ENCODE measurements at regions not wholly inside any gene's neighbourhood (a gene's known extent, or its start where the extent isn't known, plus 50 kb on each side); places are given as distances from the start of the nearest gene placed in this dataset.

- H3K4me3 Mint-ChIP-seq, result no peak overlapping the region
These were observed 430.3 kb upstream of the GOT2 start for GRCh38 chr16:59164461-59164860.

DNA sequence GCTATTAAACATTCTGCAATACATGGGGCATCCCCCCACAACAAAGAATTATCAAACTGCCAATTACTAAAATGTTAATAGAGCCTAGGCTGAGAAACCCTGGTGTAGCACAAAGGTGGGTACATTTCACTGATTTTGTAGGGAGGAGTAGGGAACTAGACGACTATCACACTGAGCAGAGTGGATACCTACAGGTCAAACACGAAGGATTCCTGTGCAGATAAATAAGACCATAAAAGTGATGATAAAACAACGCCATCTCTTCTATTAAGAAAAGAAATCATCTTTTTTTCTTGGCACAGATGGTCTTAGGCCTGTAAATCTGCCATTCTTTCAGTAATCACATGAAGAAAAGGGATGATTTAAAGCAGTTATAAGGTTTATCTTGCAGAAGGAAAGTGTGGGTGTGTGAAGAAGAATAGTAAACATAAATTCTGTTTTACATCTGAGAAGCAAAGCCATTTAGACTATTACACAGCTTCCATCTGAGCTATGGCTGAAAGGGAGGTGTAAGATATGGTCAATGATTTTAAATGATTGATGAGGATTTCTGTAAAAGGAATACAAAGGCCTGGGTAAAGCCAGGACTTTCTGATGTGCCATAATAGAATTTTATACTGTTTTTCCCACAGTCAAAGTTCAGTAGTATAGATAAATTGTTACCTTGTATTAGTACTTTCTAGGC lies 429.4 kb upstream of the GOT2 start:
- no peaks in the 10 kb centered on the region for H3K27me3 Mint-ChIP-seq (ENCODE audit: insufficient read depth)
- no peaks in the 10 kb centered on the region for H3K4me1 Mint-ChIP-seq (ENCODE audit: low read depth)
- DNase-seq (ENCODE audit: low spot score), result no peak
- no peaks in the 10 kb centered on the region for H3K9me3 Mint-ChIP-seq
- intact Hi-C loops (cut with micrococcal nuclease), result no loop called here
- H3K4me3 Mint-ChIP-seq, result no peak overlapping the region
- no peak overlapping the region for H3K27ac Mint-ChIP-seq
- H3K36me3 Mint-ChIP-seq (ENCODE audit: low read depth), result no peaks in the 10 kb centered on the region

More at GRCh38 chr16:59164461-59164860, 430.3 kb upstream of the GOT2 start:
- Mint-ChIP-seq H3K9me3 (no peaks in the 10 kb centered on the region), H3K36me3 (ENCODE audit: low read depth) (no peaks in the 10 kb centered on the region), H3K27ac (no peak overlapping the region), H3K4me1 (ENCODE audit: low read depth) (no peaks in the 10 kb centered on the region), H3K27me3 (ENCODE audit: insufficient read depth) (no peaks in the 10 kb centered on the region)
- intact Hi-C loops (cut with micrococcal nuclease), result no loop called here
- DNase-seq (ENCODE audit: low spot score), result no peak

DNA sequence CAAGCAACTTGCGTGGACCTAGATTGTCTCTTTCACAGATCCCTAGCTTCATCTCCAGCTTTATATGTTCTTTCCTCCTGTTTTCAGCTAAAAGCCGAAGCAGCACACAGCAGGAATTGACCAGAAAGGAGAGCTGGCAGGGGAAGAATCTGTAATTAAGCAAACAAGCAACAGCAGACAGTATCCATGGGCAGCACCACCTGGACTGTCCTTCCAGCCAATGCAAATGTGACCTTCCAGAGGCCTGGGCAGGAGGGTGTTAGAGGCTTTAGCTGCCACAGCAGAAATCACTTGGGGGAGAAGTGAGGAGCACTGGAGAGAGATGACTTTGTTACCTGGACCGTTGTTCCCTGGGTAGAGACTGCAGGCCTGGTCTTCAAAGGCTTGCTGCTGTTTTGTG lies 427.6 kb upstream of the GOT2 start:
- H3K27ac Mint-ChIP-seq, result no peak overlapping the region

GRCh38 chr16:59154295-59154694 lies 420.2 kb upstream of the GOT2 start:
- no peak for DNase-seq (ENCODE audit: low spot score)
- H3K9me3 Mint-ChIP-seq, result no peaks in the 10 kb centered on the region
- H3K27ac Mint-ChIP-seq, result no peak overlapping the region
- H3K27me3 Mint-ChIP-seq (ENCODE audit: insufficient read depth), result no peaks in the 10 kb centered on the region
- H3K4me3 Mint-ChIP-seq, result no peak overlapping the region
- no peaks in the 10 kb centered on the region for H3K4me1 Mint-ChIP-seq (ENCODE audit: low read depth)
- intact Hi-C loops (cut with micrococcal nuclease), result no loop called here
- H3K36me3 Mint-ChIP-seq (ENCODE audit: low read depth), result no peaks in the 10 kb centered on the region

More for the DNA sequence above, 427.6 kb upstream of the GOT2 start:
- no peaks in the 10 kb centered on the region for H3K9me3 Mint-ChIP-seq
- DNase-seq (ENCODE audit: low spot score), result no peak
- no peaks in the 10 kb centered on the region for H3K4me1 Mint-ChIP-seq (ENCODE audit: low read depth)
- intact Hi-C loops (cut with micrococcal nuclease), result no loop called here
- H3K4me3 Mint-ChIP-seq, result no peak overlapping the region
- no peaks in the 10 kb centered on the region for H3K27me3 Mint-ChIP-seq (ENCODE audit: insufficient read depth)
- no peaks in the 10 kb centered on the region for H3K36me3 Mint-ChIP-seq (ENCODE audit: low read depth)

DNA sequence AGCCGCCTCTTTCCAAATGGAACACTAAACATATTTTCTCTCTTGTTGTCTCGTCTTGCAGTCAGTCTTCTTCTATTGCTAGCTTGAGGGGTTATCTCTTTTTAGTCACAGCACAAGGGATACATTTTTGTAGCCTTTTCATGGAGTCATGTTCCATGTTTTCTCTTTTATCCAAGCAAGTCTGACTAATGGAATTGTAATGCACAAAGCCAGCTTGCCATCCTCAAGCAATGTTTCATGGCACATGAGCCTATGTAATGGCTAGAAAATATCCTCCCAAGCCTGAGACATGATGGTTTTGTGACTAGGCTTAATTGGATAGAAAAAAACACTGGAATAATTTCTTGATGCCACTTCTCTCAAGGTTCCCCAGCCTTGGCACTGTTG lies 414.6 kb upstream of the GOT2 start:
- no peak overlapping the region for H3K27ac Mint-ChIP-seq
- no peak for DNase-seq (ENCODE audit: low spot score)

GRCh38 chr16:59148056-59148768 lies 414.1 kb upstream of the GOT2 start:
- Mint-ChIP-seq H3K4me3 (no peak overlapping the region), H3K36me3 (ENCODE audit: low read depth) (no peaks in the 10 kb centered on the region), H3K4me1 (ENCODE audit: low read depth) (no peaks in the 10 kb centered on the region), H3K27ac (no peak overlapping the region), H3K9me3 (no peaks in the 10 kb centered on the region), H3K27me3 (ENCODE audit: insufficient read depth) (no peaks in the 10 kb centered on the region)
- no peak for DNase-seq (ENCODE audit: low spot score)
- intact Hi-C loops (cut with micrococcal nuclease), result no loop called here

More for the DNA sequence above, 414.6 kb upstream of the GOT2 start:
- H3K36me3 Mint-ChIP-seq (ENCODE audit: low read depth), result no peaks in the 10 kb centered on the region
- no peaks in the 10 kb centered on the region for H3K4me1 Mint-ChIP-seq (ENCODE audit: low read depth)
- no peaks in the 10 kb centered on the region for H3K27me3 Mint-ChIP-seq (ENCODE audit: insufficient read depth)
- H3K9me3 Mint-ChIP-seq, result no peaks in the 10 kb centered on the region
- intact Hi-C loops (cut with micrococcal nuclease), result no loop called here
- no peak overlapping the region for H3K4me3 Mint-ChIP-seq

- intact Hi-C loops (cut with micrococcal nuclease), result no loop called here
- Mint-ChIP-seq H3K27me3 (ENCODE audit: insufficient read depth) (no peaks in the 10 kb centered on the region), H3K4me3 (no peak overlapping the region), H3K36me3 (ENCODE audit: low read depth) (no peaks in the 10 kb centered on the region), H3K4me1 (ENCODE audit: low read depth) (no peaks in the 10 kb centered on the region), H3K27ac (no peak overlapping the region), H3K9me3 (no peaks in the 10 kb centered on the region)
- no peak for DNase-seq (ENCODE audit: low spot score)
These were observed 412.0 kb upstream of the GOT2 start for GRCh38 chr16:59146140-59146539.

- H3K27me3 Mint-ChIP-seq (ENCODE audit: insufficient read depth), result no peaks in the 10 kb centered on the region
- intact Hi-C loops (cut with micrococcal nuclease), result no loop called here
- DNase-seq (ENCODE audit: low spot score), result no peak
- no peaks in the 10 kb centered on the region for H3K36me3 Mint-ChIP-seq (ENCODE audit: low read depth)
- no peak overlapping the region for H3K27ac Mint-ChIP-seq
- no peaks in the 10 kb centered on the region for H3K9me3 Mint-ChIP-seq
- H3K4me1 Mint-ChIP-seq (ENCODE audit: low read depth), result no peaks in the 10 kb centered on the region
- H3K4me3 Mint-ChIP-seq, result no peak overlapping the region
These were observed 410.7 kb upstream of the GOT2 start for GRCh38 chr16:59144841-59145240.

DNA sequence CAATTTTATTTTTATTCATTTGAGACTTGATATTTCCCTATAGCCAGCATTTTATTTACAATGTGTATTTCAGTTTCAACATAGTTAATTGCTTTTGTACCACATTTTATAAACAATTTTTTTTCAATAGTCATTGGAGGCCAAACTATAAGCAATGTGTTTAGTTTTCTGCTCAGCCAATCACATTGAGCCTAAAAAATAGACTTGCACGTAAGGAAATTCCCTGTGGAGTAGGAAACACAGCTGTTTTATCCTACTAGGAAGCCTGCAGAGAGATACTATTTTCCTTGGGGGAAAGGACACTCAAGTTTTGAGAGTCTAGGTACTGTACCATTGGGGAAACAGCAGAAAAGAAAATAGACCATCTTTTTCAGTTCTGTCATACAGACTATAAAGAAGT lies 410.2 kb upstream of the GOT2 start:
- H3K27ac Mint-ChIP-seq, result no peak overlapping the region
- H3K36me3 Mint-ChIP-seq (ENCODE audit: low read depth), result no peaks in the 10 kb centered on the region
- H3K4me3 Mint-ChIP-seq, result no peak overlapping the region
- no peaks in the 10 kb centered on the region for H3K4me1 Mint-ChIP-seq (ENCODE audit: low read depth)
- intact Hi-C loops (cut with micrococcal nuclease), result no loop called here
- no peaks in the 10 kb centered on the region for H3K27me3 Mint-ChIP-seq (ENCODE audit: insufficient read depth)
- no peaks in the 10 kb centered on the region for H3K9me3 Mint-ChIP-seq
- no peak for DNase-seq (ENCODE audit: low spot score)

- intact Hi-C loops (cut with micrococcal nuclease), result no loop called here
- H3K9me3 Mint-ChIP-seq, result no peaks in the 10 kb centered on the region
- H3K36me3 Mint-ChIP-seq (ENCODE audit: low read depth), result no peaks in the 10 kb centered on the region
- H3K4me3 Mint-ChIP-seq, result no peak overlapping the region
- no peak for DNase-seq (ENCODE audit: low spot score)
- no peaks in the 10 kb centered on the region for H3K27me3 Mint-ChIP-seq (ENCODE audit: insufficient read depth)
- H3K4me1 Mint-ChIP-seq (ENCODE audit: low read depth), result no peaks in the 10 kb centered on the region
- no peak overlapping the region for H3K27ac Mint-ChIP-seq
These were observed 392.4 kb upstream of the GOT2 start for GRCh38 chr16:59126486-59126885.

GRCh38 chr16:59124056-59124455 lies 389.9 kb upstream of the GOT2 start:
- no peak overlapping the region for H3K4me3 Mint-ChIP-seq
- no peaks in the 10 kb centered on the region for H3K9me3 Mint-ChIP-seq
- no peaks in the 10 kb centered on the region for H3K27me3 Mint-ChIP-seq (ENCODE audit: insufficient read depth)
- H3K27ac Mint-ChIP-seq, result no peak overlapping the region
- no peak for DNase-seq (ENCODE audit: low spot score)
- no peaks in the 10 kb centered on the region for H3K4me1 Mint-ChIP-seq (ENCODE audit: low read depth)
- H3K36me3 Mint-ChIP-seq (ENCODE audit: low read depth), result no peaks in the 10 kb centered on the region
- intact Hi-C loops (cut with micrococcal nuclease), result no loop called here

GRCh38 chr16:59123479-59123878 lies 389.4 kb upstream of the GOT2 start:
- H3K27ac Mint-ChIP-seq, result no peak overlapping the region
- no peaks in the 10 kb centered on the region for H3K4me1 Mint-ChIP-seq (ENCODE audit: low read depth)
- H3K27me3 Mint-ChIP-seq (ENCODE audit: insufficient read depth), result no peaks in the 10 kb centered on the region
- intact Hi-C loops (cut with micrococcal nuclease), result no loop called here
- H3K9me3 Mint-ChIP-seq, result no peaks in the 10 kb centered on the region
- no peak for DNase-seq (ENCODE audit: low spot score)
- no peaks in the 10 kb centered on the region for H3K36me3 Mint-ChIP-seq (ENCODE audit: low read depth)
- H3K4me3 Mint-ChIP-seq, result no peak overlapping the region

DNA sequence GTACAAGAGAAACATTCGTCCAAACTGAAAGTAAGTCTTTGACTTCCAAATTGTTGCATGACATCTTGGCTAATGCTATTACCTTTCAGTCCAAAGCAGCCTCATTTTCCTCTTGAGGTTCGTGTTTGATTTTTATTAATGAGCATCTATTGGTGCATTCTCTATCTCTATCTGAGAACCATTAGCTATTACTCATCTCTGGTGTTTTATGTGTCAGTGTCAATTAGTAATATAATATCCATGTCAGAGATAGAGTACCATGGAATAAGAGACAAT lies 388.1 kb upstream of the GOT2 start:
- Mint-ChIP-seq H3K27ac (no peak overlapping the region), H3K36me3 (ENCODE audit: low read depth) (no peaks in the 10 kb centered on the region), H3K4me1 (ENCODE audit: low read depth) (no peaks in the 10 kb centered on the region), H3K4me3 (no peak overlapping the region), H3K27me3 (ENCODE audit: insufficient read depth) (no peaks in the 10 kb centered on the region), H3K9me3 (no peaks in the 10 kb centered on the region)
- intact Hi-C loops (cut with micrococcal nuclease), result no loop called here
- DNase-seq (ENCODE audit: low spot score), result no peak
